H1 (cell line): ENCODE measurements at regions not wholly inside any gene's neighbourhood (a gene's known extent, or its start where the extent isn't known, plus 50 kb on each side); places are given as distances from the start of the nearest gene placed in this dataset.

ENCODE experiments used
- CTCF ChIA-PET: fragments of 300-600 bp; sonication (Branson Sonifier 250); formaldehyde crosslinking; loops from one replicate; lab custom pipeline; 2021; ENCODE audit not compliant: partially characterized antibody; lab: Charles Lee
- POLR2A ChIA-PET: fragments of 300-600 bp; sonication (Branson Sonifier 250); formaldehyde crosslinking; loops from one replicate; lab custom pipeline; 2021; ENCODE audit warnings: inconsistent platforms; ENCODE audit not compliant: partially characterized antibody; lab: Charles Lee
- DNase-seq, 2 experiments: peaks; one replicate each; pipeline versions ENCODE4 v3.0.0 to v3.0.0-alpha.2; 2010 to 2022; ENCODE audit warnings: low spot score in 2 of 2, low read depth in 1 of 2, mixed read lengths in 1 of 2
- FAIRE-seq: peaks from 2 replicates; lab custom pipeline; 2011; peaks lifted over from hg19 to GRCh38; lab: Jason Lieb, UNC
- H2AFZ ChIP-seq: 2 replicates; pipeline ENCODE4 v1.8.1; 2012; ENCODE audit warnings: low read length, inconsistent platforms
- H2AK5ac ChIP-seq: 2 replicates; pipeline ENCODE4 v1.6.1; 2013; ENCODE audit warnings: low read depth, low read length
- H2BK120ac ChIP-seq: replicated peaks from 2 replicates; pipeline ENCODE3; 2013; ENCODE audit warnings: low read depth, low read length, inconsistent platforms
- H2BK12ac ChIP-seq: 2 replicates; pipeline ENCODE4 v1.6.1; 2013; ENCODE audit warnings: low read depth, low read length
- H2BK15ac ChIP-seq: 2 replicates; pipeline ENCODE4 v1.6.1; 2013; ENCODE audit warnings: low read length
- H2BK20ac ChIP-seq: 2 replicates; pipeline ENCODE4 v1.6.1; 2013; ENCODE audit warnings: low read length
- H2BK5ac ChIP-seq: 2 replicates; pipeline ENCODE4 v1.6.1; 2013; ENCODE audit warnings: low read depth, low read length
- H3K14ac ChIP-seq: 2 replicates; pipeline ENCODE4 v1.6.1; 2013; ENCODE audit warnings: inconsistent platforms; ENCODE audit not compliant: insufficient read length
- H3K18ac ChIP-seq: 2 replicates; pipeline ENCODE4 v1.6.1; 2013; ENCODE audit warnings: low read length; ENCODE audit errors: extremely low read depth
- H3K23ac ChIP-seq: 2 replicates; pipeline ENCODE4 v1.6.1; 2013; ENCODE audit warnings: inconsistent platforms; ENCODE audit not compliant: insufficient read length
- H3K23me2 ChIP-seq: 2 replicates; pipeline ENCODE4 v1.6.1; 2013; ENCODE audit warnings: low read depth, low read length
- H3K27ac ChIP-seq: 2 replicates; pipeline ENCODE4 v1.6.1; 2011; ENCODE audit warnings: low read depth, low read length, inconsistent platforms
- H3K27me3 ChIP-seq, 4 experiments: replicated peaks in 1 of 4; 1 replicate in 1 of 4; 2 replicates in 3 of 4; pipeline versions ENCODE4 v1.6.1 to v1.8.1; 2011 to 2013; ENCODE audit warnings: low read length in 3 of 4, mild to moderate bottlenecking in 3 of 4, inconsistent platforms in 2 of 4, mixed read lengths in 2 of 4, moderate library complexity in 1 of 4; ENCODE audit not compliant: control insufficient read depth in 3 of 4, insufficient read depth in 3 of 4; ENCODE audit errors: extremely low read depth in 1 of 4
- H3K36me3 ChIP-seq, 4 experiments: 2 replicates each; pipeline versions ENCODE4 v1.6.1 to v1.8.1; 2011 to 2013; ENCODE audit warnings: mild to moderate bottlenecking in 4 of 4, low read length in 3 of 4, moderate library complexity in 2 of 4, control low read depth in 1 of 4, inconsistent platforms in 1 of 4; ENCODE audit not compliant: insufficient read depth in 4 of 4, control insufficient read depth in 2 of 4
- H3K4ac ChIP-seq: replicated peaks from 2 replicates; pipeline ENCODE3; 2013; ENCODE audit warnings: low read length, low read depth, mixed read lengths, inconsistent platforms; ENCODE audit not compliant: insufficient read length
- H3K4me1 ChIP-seq, 4 experiments: replicated peaks in 1 of 4; 1 replicate in 1 of 4; 2 replicates in 3 of 4; pipeline versions ENCODE4 v1.6.1 to v1.8.1; 2011 to 2013; ENCODE audit warnings: low read length in 3 of 4, inconsistent platforms in 2 of 4, mixed read lengths in 1 of 4; ENCODE audit not compliant: insufficient read depth in 4 of 4, control insufficient read depth in 3 of 4
- H3K4me2 ChIP-seq, 2 experiments: 2 replicates each; pipeline versions ENCODE4 v1.6.1 to v1.8.1; 2011 to 2013; ENCODE audit warnings: low read depth in 2 of 2, low read length in 2 of 2, control low read depth in 1 of 2, inconsistent platforms in 1 of 2, mild to moderate bottlenecking in 1 of 2; ENCODE audit not compliant: insufficient read depth in 1 of 2
- H3K4me3 ChIP-seq, 4 experiments: fragments of 200-600, 300-600 bp in 1 of 4; sonication (generic), shearing (Covaris generic), sonication (Bioruptor Twin) in 1 of 4; 2 replicates each; pipeline versions ENCODE4 v1.5.1 to v1.8.1; 2011 to 2016; ENCODE audit warnings: low read length in 4 of 4, low read depth in 3 of 4, control low read depth in 2 of 4, inconsistent platforms in 2 of 4, mild to moderate bottlenecking in 2 of 4, mixed read lengths in 1 of 4, moderate library complexity in 1 of 4; ENCODE audit not compliant: insufficient read depth in 2 of 4; ENCODE audit errors: extremely low read depth in 1 of 4
- H3K56ac ChIP-seq: replicated peaks from 2 replicates; pipeline ENCODE3; 2013; ENCODE audit warnings: low read depth, mild to moderate bottlenecking, mixed read lengths, low read length, inconsistent platforms; ENCODE audit not compliant: insufficient read length
- H3K79me1 ChIP-seq: 2 replicates; pipeline ENCODE4 v1.6.1; 2013; ENCODE audit warnings: low read depth, low read length, control low read depth
- H3K79me2 ChIP-seq, 2 experiments: 2 replicates each; pipeline versions ENCODE4 v1.6.1 to v1.8.1; 2012 to 2013; ENCODE audit warnings: low read length in 2 of 2, mild to moderate bottlenecking in 2 of 2, inconsistent platforms in 1 of 2; ENCODE audit not compliant: insufficient read depth in 2 of 2, control insufficient read depth in 1 of 2
- H3K9ac ChIP-seq, 4 experiments: replicated peaks in 1 of 4; 1 replicate in 1 of 4; 2 replicates in 3 of 4; pipeline versions ENCODE4 v1.6.1 to v1.8.1; 2011 to 2013; ENCODE audit warnings: low read depth in 3 of 4, low read length in 3 of 4, control low read depth in 2 of 4, mild to moderate bottlenecking in 2 of 4, moderate library complexity in 2 of 4, inconsistent platforms in 1 of 4; ENCODE audit errors: extremely low read depth in 1 of 4
- H3K9me3 ChIP-seq, 2 experiments: 2 replicates each; pipeline versions ENCODE4 v1.6.1 to v1.8.1; 2012 to 2013; ENCODE audit warnings: mild to moderate bottlenecking in 2 of 2, moderate library complexity in 2 of 2, control low read depth in 1 of 2, inconsistent platforms in 1 of 2, low read depth in 1 of 2, low read length in 1 of 2, mixed read lengths in 1 of 2; ENCODE audit not compliant: insufficient read depth in 2 of 2
- H4K20me1 ChIP-seq, 2 experiments: replicated peaks in 1 of 2; 2 replicates each; pipeline versions ENCODE3 to v1.8.1; 2011 to 2013; ENCODE audit warnings: inconsistent platforms in 2 of 2, low read length in 2 of 2, mild to moderate bottlenecking in 1 of 2; ENCODE audit not compliant: insufficient read depth in 2 of 2, control insufficient read depth in 1 of 2
- H4K5ac ChIP-seq: 2 replicates; pipeline ENCODE4 v1.6.1; 2013; ENCODE audit warnings: low read length, low read depth, mixed read lengths, inconsistent platforms; ENCODE audit not compliant: insufficient read length
- H4K8ac ChIP-seq: 2 replicates; pipeline ENCODE4 v1.8.0; 2013; ENCODE audit warnings: mild to moderate bottlenecking, moderate library complexity, low read length, inconsistent platforms; ENCODE audit not compliant: insufficient read depth; ENCODE audit errors: extremely low read depth
- H4K91ac ChIP-seq: replicated peaks from 2 replicates; pipeline ENCODE3; 2013; ENCODE audit warnings: low read length, mixed read lengths, inconsistent platforms; ENCODE audit not compliant: insufficient read length
- SP2 ChIP-seq: IDR thresholded peaks from 2 replicates; pipeline ENCODE4 v1.6.1; 2012; ENCODE audit warnings: mild to moderate bottlenecking, low read length, inconsistent platforms
- WGBS, 2 experiments: shearing (Covaris generic) in 1 of 2; methylation state at CpG; one replicate each; pipeline versions ENCODE4 v1.1.6 to v1.1.7; 2013 to 2015; ENCODE audit warnings: low lambda C conversion rate in 2 of 2, mixed read lengths in 2 of 2, inconsistent platforms in 1 of 2, low coverage in 1 of 2, missing lambda C conversion rate in 1 of 2; ENCODE audit not compliant: insufficient replicate concordance in 2 of 2, insufficient coverage in 1 of 2, insufficient read length in 1 of 2; ENCODE audit errors: extremely low coverage in 1 of 2, missing lambda C conversion rate in 1 of 2; 5-methylcytosine and 5-hydroxymethylcytosine counted together
- TF ChIP-seq, protein P1 (sequence below), 3 experiments: IDR thresholded peaks; 1 replicate in 2 of 3; 2 replicates in 1 of 3; pipeline versions ENCODE4 v1.5.1 to v1.6.1; 2011; ENCODE audit warnings: low read length in 3 of 3, mild to moderate bottlenecking in 3 of 3, inconsistent platforms in 2 of 3, low read depth in 1 of 3, moderate library complexity in 1 of 3; ENCODE audit not compliant: insufficient read depth in 1 of 3; ENCODE audit errors: control extremely low read depth in 1 of 3

DNA sequence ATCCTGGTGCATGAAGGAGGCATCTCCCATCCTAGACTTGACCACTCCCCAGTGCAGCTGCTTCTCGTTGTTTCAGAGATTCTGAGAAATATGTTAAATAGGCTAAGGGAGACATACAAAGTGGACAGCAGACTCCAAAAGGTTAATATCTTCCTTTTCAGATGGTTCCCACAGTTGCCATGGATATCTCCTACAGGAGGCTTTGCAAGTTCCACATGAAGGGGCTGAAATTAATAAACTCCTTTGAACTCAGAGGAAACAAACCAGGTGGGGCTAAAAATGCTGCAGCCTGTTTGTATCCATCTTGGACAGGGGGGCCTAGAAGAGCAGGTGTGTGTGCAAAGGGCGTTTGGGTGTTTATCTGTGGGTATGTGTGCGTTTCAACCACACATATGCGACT is 257.4 kb upstream of the XYLT1 start:
- no peak for DNase-seq
- Histone ChIP-seq H2BK20ac (no peak overlapping the region), H2BK12ac (no peak overlapping the region), H3K23ac (no peak overlapping the region), H3K9me3 (peaks cover 6 to 7% of the 10 kb centered on the region in 2 experiments), H2BK120ac (no peak overlapping the region), H3K9ac (no peak overlapping the region), H2BK15ac (no peak overlapping the region), H3K4ac (no peak overlapping the region), H3K27ac (no peak overlapping the region), H4K91ac (no peak overlapping the region), H3K27me3 (no peaks in the 10 kb centered on the region; a peak in 1 of 7 replicates), H3K36me3 (peaks cover 0 to 2% (median 0%) of the 10 kb centered on the region in 4 experiments; a peak in 1 of 8 replicates), H3K18ac (no peak overlapping the region), H4K20me1 (no peaks in the 10 kb centered on the region), H3K14ac (no peak overlapping the region), H3K79me1 (no peaks in the 10 kb centered on the region), H2AK5ac (no peak overlapping the region), H2AFZ (peak overlapping the region; percentile 3; the same call in 1 of the 2 replicates), H4K8ac (no peak overlapping the region), H3K4me1 (no peaks in the 10 kb centered on the region), H3K56ac (no peak overlapping the region), H3K4me2 (no peak overlapping the region), H3K79me2 (no peaks in the 10 kb centered on the region), H3K4me3 (no peak overlapping the region), H4K5ac (no peak overlapping the region), H2BK5ac (no peak overlapping the region), H3K23me2 (0 out of 2 replicates have a peak, but pooled peaks cover 2% of the 10 kb centered on the region)
- WGBS, 2 experiments, result 90% methylated on average over 4 of the region's 4 CpGs; no CpG with 5 or more reads in 1 of the 2 experiments
- no peak for FAIRE-seq
- ChIA-PET CTCF (no interaction called here), POLR2A (no interaction called here)
- TF ChIP-seq SP2, result no peak
- TF ChIP-seq, protein P1, sequence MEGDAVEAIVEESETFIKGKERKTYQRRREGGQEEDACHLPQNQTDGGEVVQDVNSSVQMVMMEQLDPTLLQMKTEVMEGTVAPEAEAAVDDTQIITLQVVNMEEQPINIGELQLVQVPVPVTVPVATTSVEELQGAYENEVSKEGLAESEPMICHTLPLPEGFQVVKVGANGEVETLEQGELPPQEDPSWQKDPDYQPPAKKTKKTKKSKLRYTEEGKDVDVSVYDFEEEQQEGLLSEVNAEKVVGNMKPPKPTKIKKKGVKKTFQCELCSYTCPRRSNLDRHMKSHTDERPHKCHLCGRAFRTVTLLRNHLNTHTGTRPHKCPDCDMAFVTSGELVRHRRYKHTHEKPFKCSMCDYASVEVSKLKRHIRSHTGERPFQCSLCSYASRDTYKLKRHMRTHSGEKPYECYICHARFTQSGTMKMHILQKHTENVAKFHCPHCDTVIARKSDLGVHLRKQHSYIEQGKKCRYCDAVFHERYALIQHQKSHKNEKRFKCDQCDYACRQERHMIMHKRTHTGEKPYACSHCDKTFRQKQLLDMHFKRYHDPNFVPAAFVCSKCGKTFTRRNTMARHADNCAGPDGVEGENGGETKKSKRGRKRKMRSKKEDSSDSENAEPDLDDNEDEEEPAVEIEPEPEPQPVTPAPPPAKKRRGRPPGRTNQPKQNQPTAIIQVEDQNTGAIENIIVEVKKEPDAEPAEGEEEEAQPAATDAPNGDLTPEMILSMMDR (IDR thresholded peaks at IDR 0.05; ENCODE audit: control extremely low read depth in 1 of 3, insufficient read depth in 1 of 3, low read depth in 1 of 3, low read length in 3 of 3), result no peak
